GM18519 (cell line): ENCODE measurements at regions not wholly inside any gene's neighbourhood (a gene's known extent, or its start where the extent isn't known, plus 50 kb on each side); places are given as distances from the start of the nearest gene placed in this dataset.
A peak's percentile ranks its signal among the peaks of the same experiment; 100 is the strongest.

Source experiments
- ATAC-seq: cut with Tn5 transposase; IDR thresholded peaks from one replicate; pipeline ENCODE4 v1.9.1; 2021; ENCODE audit warnings: mild to moderate bottlenecking, moderate library complexity; ENCODE audit not compliant: unreplicated experiment, low FRiP score

DNA sequence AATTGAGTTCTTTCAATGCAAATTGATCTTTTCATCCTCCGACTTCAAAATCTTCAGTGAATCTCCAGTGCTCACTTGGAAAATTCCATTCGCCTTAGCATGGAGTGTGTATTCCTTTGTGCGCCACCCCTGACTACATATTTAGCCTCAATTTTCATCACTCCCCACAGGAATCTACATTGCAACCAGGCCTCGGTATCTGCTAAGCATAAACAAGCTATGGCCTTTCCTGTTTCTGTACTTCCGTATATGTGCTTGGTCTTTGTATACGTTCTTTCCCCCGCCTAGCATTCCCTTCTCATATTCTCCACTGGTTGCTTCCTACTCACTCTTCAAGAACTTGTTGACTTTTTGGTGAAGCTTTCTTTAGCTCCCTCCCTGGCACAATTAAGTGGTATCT, 470.8 kb downstream of the LMO4 start:
- no peak for ATAC-seq

DNA sequence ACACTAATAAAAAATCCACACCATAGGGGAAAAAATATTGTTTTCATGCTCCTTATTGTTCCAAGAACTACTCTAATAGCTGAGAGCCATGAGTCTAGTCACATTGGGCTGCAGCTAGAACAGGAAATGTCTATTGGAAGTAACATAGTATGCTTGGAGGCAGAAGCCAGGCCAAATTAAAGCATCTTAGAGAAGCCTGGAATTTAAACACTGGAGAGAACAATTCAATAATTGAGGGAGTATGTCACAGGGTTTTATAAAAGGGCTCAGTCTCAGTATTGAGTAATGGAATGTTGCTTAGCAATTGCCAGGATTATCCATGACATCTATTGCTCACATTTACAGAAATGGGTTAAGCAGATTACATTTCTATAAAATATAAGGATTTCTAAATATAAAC, 471.3 kb downstream of the LMO4 start:
- no peak for ATAC-seq

DNA sequence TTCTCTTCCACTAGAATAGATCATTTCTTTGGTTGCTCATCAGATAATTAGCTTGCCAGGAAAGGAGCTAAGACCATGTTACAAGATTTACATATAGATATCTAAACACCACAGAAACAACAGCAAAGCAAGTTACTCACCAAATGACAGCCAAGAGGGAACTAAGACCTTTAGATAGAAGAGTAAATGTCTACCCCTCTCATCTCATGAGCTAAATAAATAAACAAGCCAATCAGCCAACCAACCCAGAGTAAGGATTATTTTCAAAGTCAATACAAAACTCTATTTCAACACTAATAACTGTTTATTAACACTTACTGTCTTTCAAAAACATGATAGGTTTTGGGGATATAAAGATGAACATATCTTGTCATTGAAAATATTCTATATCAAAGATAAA, 474.7 kb downstream of the LMO4 start:
- no peak for ATAC-seq

DNA sequence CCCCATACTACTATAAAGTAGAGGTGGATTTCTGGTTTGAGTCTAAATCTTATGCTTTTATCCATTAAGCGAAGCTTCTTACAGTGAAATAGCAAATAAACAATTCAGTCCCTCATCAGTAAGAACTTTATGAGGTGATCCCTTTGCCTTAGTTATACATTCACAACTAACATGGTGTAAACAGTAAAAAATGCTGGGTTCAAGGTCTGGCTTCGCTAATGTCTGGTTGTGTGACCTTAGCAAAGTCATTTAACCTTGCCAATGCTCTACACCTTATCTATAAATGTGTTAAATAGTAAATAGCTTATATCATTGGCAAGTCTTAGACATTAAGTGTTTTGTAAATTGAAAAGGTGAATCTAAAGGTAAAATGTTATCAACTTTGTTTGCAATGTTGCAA, 475.4 kb downstream of the LMO4 start:
- no peak for ATAC-seq

DNA sequence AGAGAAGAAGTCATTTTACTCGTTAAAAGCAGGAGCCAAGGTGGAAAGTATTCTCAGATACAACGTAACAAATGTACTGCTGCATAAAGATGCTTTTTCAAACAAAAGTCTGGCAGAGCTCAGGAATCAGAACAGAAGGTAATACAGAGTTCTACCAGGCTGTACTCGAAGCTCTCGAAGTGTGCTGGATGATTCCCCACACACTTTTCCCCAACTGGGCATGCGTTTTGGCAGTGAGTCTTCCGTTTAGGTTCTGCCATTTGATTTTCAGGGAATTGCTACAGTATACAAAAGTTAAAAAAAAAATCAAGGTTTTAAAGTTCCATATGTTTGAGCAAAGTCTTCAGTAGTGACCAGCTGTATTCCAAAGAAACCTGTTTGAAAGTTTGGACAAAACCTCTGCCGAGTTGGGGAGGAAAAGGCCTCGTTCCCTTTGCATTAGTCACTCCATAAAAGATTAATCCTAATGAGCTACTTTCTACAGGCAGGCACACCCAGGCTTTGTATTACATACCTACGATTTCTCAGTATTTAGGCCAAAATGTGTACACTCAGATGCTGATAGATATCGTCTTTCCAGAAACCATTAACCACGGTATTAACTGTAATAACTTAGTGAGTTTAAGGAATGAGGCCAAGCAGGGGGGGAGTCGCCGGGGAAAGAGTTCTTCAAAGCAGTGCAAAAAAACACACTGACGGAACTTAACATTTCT, 477.1 kb downstream of the LMO4 start:
- ATAC-seq: no peak

DNA sequence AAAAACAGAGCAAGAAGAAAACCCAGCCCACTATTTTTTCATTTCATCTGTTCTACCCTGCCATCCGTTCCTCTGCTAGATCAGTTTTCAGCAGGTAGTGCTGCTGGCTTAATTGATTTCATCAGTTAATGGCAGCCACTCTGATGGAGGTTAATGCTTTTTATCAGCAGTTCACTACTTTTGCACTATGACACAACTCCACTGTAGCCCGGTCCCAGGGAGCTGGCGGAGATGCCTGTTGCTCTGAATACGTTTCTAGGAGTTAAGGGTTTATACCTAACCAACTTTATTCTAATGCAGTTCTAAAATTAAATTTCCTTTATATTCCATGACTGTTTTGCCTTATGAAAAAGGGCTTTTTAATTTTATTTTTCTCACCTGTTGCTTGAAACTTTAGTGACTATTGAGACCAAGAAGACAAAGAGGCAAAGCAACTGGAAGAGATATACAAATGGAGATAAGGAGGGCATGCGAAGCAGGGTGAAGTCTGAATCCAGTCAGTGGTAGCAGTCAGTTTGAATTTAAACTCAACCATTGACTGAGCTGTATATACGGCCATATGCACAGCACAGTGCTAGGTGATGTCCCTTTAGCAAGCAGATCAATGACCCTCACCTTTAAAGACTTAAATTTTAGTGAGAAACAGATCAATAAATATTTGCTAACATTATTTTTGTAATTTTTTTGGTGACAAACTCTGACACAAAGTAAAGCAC, 477.9 kb downstream of the LMO4 start:
- ATAC-seq: no peak

DNA sequence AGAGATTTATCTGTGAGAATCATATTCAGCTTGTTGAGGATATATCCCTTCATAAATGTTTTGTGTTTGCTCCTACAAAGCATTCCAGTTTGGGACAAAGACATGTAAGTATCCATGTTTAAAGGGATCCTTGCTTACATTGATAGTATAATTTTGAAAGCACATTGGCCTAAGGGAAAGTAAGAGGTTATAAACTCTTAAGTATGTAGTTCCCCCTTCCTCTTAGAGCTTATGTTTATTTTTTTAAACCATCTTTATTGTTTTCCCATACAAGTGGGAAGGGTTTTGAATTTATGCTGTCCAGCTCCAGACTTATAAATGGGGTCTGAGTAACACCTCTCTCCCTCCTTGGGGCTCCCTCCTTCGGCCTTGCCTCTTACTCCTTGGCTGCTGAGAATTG, 481.5 kb downstream of the LMO4 start:
- ATAC-seq: no peak

DNA sequence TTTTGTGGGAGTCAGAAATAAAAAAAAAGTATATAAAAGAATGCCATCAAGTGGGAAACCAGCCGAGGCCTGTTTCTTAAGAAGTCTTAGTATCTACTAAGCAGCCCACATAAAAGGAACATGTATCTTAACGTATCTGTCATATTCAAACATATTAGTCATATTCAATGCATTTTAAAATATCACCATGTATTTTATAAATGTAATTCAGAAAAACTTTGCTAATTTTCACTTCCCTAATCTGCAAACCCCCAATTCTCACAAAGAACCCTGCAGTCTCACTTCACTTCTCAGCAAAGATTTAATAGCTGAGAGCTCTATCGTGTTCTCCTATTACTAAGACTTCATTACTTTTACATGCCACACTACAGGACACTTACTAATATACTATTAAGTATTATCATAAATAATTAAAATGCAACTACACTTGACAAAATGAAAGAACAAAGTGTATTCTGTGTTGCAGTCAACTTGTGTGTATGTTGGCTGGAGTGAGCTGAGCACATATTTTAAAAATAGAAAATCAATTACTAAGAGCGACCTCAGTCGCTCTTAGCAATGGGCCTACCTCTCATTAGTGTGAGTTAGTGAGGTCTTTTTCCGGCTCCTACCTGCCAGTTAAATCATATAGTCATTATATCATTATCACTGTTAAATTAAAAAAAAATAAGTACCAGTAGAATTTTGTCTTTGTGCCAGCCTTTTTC, 484.3 kb downstream of the LMO4 start:
- ATAC-seq: peak; percentile 76

DNA sequence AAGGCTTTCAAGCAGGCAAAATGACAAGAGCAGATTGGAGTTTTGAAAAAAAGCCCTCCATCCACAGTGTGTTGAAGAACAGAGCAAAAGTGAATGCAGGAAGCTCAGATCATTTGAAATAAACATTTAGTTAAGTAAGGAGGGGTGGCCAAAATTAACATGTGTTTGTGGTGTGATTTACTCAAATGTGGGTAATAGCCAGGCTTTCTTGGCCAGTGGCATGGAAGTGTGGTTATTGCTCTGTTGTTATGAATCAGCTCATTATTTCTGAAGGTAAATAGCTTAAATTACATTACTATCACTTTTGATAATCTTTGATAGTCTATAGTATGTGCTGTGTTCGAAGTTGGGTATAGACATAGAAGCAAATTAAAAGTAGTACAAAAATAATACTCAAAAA, 485.9 kb downstream of the LMO4 start:
- no peak for ATAC-seq

DNA sequence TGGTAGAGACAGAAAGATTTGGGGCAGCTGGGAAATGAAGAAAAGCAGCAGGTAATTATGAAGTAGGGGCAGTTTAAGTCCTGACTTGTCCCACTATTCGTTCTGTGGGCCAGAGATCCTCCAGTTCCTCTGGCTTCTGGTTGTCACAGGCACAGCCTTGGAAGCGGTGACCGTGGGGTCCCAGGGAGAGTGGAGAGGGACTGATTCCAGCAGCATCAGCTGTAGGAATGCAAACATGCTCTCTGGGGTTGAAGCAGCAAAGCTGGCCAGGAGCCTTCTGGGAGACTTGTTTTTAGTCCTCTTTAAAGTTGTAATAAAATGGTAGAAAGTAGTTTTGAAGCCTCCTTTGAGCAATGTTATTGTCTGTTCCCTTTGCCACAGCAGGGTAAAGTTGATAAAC, 488.0 kb downstream of the LMO4 start:
- ATAC-seq: no peak

DNA sequence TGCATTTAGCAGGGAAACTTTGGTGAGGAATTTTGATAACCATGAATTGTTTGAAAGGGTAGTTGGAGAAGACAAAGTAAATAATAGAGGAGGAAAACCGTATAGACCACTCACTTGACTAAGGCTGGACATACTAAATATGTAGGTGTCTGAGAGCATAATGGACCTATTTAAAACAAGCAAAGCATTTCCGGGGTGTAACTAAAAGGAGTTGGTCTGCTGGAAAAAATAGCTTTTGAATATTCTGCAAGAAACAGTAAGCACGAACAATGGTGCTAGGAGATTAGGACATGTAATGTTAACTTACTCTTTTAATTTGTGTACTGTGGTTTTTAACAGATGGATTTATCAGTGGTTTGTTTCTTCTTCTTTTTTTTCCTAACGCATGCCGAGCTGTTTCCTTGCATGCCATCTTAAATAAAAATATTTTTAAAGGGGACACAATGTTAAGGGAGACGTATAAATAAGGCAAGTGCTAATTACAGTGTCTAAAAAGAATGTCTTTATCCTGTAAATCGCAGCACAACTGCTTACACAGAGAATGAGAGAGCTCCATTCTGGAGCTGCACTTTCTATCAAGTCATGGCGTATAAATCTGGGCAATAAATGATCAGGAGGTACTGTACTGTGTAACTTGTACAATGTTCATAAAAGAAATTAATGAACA, 492.1 kb downstream of the LMO4 start:
- no peak for ATAC-seq

DNA sequence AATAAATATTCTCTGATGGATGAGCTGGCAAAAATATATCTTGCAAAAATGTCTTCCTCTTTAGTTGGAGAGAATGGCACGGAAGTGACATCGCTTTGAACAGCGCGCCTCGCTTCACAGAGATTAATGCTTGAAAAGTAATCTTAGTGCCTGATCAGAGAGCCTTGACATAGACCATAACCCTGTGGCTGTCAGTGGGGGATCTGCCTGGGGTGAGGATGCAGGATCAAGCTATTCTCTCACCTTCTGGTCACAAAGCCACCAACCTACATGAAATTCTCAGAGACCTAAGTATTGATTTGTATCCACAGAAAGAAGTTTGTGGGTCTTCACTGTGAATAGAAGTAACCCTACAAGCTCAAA, 492.6 kb downstream of the LMO4 start:
- ATAC-seq: no peak

DNA sequence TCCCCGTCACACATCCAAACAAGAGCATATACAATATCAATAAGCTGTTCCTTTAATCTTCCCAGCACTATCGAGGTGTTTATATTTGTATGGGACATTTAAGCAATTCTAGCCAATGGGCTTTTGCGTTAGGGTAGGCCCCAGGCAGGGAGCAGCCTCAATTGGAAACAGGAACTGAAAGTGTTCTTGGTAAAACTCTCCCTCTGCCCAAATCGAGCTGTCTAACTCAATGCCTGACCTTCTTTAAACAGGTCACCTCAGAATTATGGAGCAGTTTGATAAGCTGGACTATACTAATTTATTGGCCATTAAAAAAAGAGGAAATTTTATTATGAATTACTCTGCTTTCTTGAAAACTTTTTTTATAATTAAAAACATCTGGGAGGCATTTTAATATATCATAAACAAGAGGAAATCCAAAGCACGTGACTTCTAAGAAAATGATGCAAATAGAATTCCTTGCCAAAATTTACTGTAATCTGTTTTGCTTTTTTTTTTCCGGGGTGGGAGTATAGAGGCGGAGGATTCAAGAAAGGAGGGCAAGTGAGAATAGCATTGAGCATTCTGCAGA, 498.1 kb downstream of the LMO4 start:
- peak; percentile 94 for ATAC-seq

DNA sequence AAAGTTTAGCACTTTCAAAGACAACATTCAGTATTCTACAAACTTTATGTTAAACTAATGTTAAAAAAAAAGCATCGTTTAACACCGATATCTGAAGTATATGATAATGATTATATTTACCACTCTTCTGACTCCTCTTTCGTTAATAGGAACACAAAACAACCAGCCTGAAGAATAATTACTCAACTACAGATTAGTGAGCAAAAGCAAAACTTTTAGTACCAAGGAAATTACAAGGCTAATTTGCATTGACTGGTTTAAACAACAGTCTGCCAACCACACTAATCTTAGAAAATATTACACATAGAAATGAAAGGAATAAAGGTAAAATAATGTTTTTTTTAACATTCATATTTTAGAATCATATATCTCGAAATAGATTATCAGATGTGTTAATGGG, 500.7 kb downstream of the LMO4 start:
- ATAC-seq: no peak

DNA sequence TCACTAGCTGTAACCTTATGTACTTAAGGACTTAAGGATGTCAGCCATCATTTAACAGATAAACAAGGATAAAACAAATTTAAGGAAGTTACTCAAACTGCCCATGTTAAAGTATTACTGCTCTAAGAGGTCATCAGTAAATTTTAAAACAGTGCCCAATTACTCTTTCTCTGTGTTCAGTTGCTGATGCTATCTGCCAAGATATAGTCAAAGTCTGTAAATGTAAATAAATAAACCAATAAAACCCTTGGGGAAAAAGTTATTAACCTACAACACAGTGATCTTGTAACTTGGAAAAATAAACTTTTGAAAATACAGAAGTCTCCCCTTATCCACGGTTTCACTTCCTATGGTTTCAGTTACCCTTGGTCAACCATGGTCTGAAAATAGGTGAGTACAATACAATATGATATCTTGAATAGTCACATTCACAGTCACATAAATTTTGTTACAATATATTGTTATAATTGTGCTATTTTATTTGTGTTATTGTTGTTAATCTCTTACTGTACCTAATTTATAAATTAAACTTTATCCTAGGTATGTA, 501.8 kb downstream of the LMO4 start:
- ATAC-seq: no peak

DNA sequence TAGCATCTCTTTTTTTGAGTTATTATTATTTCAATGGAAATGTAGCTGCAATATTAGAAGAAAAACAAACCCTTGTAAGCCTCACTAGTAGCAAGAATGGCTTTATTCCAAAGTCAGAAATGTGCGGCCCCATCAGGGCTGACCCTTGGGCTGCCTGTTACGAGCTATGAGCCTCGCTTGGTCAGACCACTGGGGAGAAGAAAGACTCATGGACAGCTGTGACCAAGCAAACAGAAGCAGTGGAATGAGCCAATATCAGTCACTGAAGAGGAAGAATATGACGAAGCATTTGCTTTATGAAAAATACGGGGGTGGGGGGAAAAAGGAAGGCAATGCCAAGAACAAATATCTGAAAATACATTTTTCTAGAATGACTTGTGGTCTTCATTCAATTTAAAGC, 504.5 kb downstream of the LMO4 start:
- no peak for ATAC-seq

DNA sequence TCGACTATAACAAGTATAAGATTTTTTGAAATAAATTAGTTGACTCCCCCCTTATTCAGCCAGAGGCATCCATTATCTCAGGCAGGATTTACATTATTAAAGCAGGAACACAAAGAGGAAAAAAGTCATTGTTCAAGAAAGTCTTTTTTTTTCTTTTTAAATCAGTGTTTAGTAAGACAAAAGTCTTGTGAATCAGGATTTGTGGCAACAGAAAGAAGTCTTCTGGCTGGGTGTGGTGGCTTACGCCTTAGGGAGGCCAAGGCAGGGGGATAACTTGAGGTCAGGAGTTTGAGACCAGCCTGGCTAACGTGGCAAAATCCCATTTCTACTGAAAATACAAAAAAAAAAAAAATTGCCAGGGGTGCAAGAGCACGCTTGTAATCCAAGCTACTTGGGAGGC, 505.5 kb downstream of the LMO4 start:
- no peak for ATAC-seq

DNA sequence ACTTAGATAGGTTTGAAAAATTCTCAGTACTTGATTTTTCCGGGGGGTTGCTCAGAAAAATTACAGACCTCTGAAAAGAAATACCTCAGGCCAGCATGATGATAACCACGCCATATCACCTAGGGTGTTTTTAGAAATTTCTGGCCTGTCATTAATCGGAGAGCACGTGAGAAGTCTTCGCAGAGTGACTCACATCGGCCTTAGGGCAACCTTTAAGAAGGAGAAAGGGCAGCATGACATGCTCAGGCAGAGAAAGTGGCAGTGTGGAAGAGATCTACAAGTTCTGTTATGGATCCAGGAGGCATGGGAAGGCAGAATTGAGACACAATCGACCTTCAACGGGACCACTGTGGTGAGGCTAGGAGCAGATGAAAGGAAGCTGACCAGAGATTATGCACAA, 506.3 kb downstream of the LMO4 start:
- no peak for ATAC-seq

DNA sequence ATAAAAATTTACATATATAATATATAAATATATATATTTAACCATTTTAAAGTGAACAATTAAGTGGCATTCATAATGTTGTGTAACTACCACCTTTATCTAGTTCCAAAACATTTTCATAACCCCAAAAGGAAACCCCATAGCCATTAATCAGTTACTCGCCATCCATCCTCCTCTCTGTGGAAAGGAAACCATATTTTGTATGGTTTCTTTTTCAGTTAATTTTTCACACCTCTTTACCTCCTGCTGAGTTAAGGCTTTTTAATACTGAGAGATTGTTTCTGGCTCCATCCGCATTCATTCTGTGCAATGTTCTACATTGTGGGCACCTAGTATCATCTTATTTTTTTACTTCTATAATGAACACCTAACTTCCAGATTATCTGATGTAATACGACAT, 512.1 kb downstream of the LMO4 start:
- no peak for ATAC-seq

DNA sequence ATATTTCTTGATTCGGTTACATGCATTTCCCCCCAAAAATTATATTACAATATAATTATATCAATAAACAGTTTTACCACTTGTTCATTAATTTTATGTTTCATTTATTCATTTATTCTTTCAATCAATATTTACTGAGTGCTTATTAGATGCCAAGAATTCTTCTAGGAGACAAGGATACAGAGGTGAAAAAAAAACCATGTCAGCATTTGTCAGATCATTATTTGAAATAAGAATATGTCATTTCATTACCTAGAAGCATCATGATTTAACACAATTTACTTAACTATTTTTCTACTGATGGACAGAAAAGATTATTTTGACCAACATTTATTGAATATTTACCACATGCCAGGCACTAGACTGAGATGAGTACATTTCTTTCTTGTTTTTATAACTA, 512.7 kb downstream of the LMO4 start:
- no peak for ATAC-seq

DNA sequence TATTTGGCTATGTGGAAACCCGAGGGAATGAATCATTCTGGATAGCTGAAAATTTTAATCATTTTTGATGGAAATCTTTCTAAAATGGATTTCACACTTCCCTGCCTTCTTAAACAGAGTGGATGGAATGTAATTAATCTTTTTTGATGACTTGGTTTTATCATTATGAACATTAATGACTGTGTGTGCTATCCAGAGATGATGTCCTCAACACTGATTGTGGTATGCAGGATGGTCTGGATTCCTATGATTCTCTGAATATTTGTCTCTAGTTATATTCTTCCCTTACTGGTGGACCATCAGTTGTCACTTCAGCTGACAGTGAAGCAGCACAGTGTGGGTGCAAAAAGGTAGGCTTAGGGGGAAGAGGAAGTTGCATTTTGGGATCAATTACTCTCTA, 513.5 kb downstream of the LMO4 start:
- ATAC-seq: no peak
